ENCODE measurements at regions not wholly inside any gene's neighbourhood (a gene's known extent, or its start where the extent isn't known, plus 50 kb on each side); places are given as distances from the start of the nearest gene placed in this dataset.

DNA sequence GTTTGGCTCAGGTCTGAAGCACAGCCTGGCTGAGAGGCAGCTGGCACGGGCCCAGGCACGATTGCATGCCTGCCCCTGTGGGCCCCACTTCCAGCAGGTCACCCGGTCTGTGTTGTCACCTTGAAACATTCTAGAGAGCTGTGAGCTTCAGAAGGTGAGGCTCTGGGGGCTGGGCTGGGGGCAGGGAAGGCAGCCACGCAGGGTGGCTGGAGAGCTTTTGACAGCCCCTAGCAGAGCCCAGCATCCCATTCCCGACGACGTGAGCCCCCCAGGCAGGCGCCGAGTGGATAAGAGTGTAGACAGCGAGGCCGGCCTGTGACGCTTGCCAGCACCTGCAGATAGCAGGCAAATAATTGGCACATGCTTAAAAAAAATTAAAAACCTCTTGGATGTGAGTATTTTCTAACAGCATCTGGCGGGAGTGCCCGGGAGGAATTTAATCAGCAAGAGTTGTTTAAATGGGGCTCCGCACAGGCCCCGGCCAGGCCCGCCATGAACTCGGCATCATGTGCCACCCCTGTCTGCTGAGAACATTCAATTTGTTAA is 212.0 kb upstream of the TBX20 start:
- Histone ChIP-seq H3K9ac (ENCODE audit: insufficient read depth, low read length) (no peak overlapping the region), H3K4me2 (ENCODE audit: extremely low read depth, insufficient read depth, low read length) (no peak overlapping the region), H3K79me2 (ENCODE audit: control insufficient read depth, insufficient read depth, low read length) (no peaks in the 10 kb centered on the region), H3K4me3 (replicated peaks in 1 of 4; ENCODE audit: control extremely low read depth in 1 of 4, insufficient read depth in 1 of 4, low read depth in 3 of 4, low read length in 4 of 4) (no peak overlapping the region), H2AFZ (ENCODE audit: low read length) (no peak overlapping the region), H4K20me1 (ENCODE audit: control insufficient read depth, extremely low read depth, insufficient read depth, low read length) (no peaks in the 10 kb centered on the region), H3K9me3 (ENCODE audit: control insufficient read depth, insufficient read depth, low read depth, low read length) (no peaks in the 10 kb centered on the region), H3K27me3 (ENCODE audit: control insufficient read depth, insufficient read depth, low read length) (no peaks in the 10 kb centered on the region), H3K4me1 (ENCODE audit: control insufficient read depth, extremely low read depth, insufficient read depth, low read length) (no peaks in the 10 kb centered on the region), H3K36me3 (ENCODE audit: control insufficient read depth, insufficient read depth, low read length) (no peaks in the 10 kb centered on the region), H3K27ac (ENCODE audit: insufficient read depth, low read length) (no peak overlapping the region)
- DNase-seq (ENCODE audit: low read depth in 2 of 2) = no peak
- TF ChIP-seq, protein P1, sequence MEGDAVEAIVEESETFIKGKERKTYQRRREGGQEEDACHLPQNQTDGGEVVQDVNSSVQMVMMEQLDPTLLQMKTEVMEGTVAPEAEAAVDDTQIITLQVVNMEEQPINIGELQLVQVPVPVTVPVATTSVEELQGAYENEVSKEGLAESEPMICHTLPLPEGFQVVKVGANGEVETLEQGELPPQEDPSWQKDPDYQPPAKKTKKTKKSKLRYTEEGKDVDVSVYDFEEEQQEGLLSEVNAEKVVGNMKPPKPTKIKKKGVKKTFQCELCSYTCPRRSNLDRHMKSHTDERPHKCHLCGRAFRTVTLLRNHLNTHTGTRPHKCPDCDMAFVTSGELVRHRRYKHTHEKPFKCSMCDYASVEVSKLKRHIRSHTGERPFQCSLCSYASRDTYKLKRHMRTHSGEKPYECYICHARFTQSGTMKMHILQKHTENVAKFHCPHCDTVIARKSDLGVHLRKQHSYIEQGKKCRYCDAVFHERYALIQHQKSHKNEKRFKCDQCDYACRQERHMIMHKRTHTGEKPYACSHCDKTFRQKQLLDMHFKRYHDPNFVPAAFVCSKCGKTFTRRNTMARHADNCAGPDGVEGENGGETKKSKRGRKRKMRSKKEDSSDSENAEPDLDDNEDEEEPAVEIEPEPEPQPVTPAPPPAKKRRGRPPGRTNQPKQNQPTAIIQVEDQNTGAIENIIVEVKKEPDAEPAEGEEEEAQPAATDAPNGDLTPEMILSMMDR (conservative IDR thresholded peaks at IDR 0.05 in 1 of 2, IDR thresholded peaks at IDR 0.05 in 1 of 2; ENCODE audit: low read depth in 1 of 2, low read length in 2 of 2) = no peak
- no peak for TF ChIP-seq EZH2 (IDR thresholded peaks at IDR 0.05; ENCODE audit: low read length, missing control alignments)

DNA sequence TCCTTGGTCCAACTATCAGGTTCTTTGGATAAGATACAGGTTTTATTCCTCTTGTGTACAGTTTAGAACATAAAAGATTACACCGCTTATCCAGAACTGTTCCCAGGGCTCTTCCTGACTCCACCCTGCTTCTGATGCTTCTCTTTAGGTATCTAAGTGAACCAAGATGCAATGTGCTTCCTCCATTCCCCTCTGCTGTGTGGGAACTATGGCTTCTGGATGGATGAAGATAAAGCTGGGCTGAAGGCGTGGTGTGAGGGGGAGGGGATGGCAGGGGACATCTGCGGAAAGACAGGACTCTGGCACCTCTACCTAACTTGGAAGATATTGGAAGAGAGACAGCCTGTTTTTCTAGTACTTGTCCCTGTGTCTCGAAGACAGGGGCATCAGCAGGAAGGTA is 209.9 kb upstream of the TBX20 start:
- Histone ChIP-seq H3K9ac (ENCODE audit: insufficient read depth, low read length) (no peak overlapping the region), H3K27ac (ENCODE audit: insufficient read depth, low read length) (no peak overlapping the region), H3K4me3 (replicated peaks in 1 of 4; ENCODE audit: control extremely low read depth in 1 of 4, insufficient read depth in 1 of 4, low read depth in 3 of 4, low read length in 4 of 4) (no peak overlapping the region), H3K79me2 (ENCODE audit: control insufficient read depth, insufficient read depth, low read length) (no peaks in the 10 kb centered on the region), H3K27me3 (ENCODE audit: control insufficient read depth, insufficient read depth, low read length) (no peaks in the 10 kb centered on the region), H3K4me1 (ENCODE audit: control insufficient read depth, extremely low read depth, insufficient read depth, low read length) (no peaks in the 10 kb centered on the region), H3K9me3 (ENCODE audit: control insufficient read depth, insufficient read depth, low read depth, low read length) (no peaks in the 10 kb centered on the region), H2AFZ (ENCODE audit: low read length) (no peak overlapping the region), H4K20me1 (ENCODE audit: control insufficient read depth, extremely low read depth, insufficient read depth, low read length) (no peaks in the 10 kb centered on the region), H3K36me3 (ENCODE audit: control insufficient read depth, insufficient read depth, low read length) (no peaks in the 10 kb centered on the region), H3K4me2 (ENCODE audit: extremely low read depth, insufficient read depth, low read length) (no peak overlapping the region)
- no peak for TF ChIP-seq EZH2 (IDR thresholded peaks at IDR 0.05; ENCODE audit: low read length, missing control alignments)
- TF ChIP-seq, protein P1 (conservative IDR thresholded peaks at IDR 0.05 in 1 of 2, IDR thresholded peaks at IDR 0.05 in 1 of 2; ENCODE audit: low read depth in 1 of 2, low read length in 2 of 2) = no peak
- DNase-seq (ENCODE audit: low read depth in 2 of 2) = no peak

DNA sequence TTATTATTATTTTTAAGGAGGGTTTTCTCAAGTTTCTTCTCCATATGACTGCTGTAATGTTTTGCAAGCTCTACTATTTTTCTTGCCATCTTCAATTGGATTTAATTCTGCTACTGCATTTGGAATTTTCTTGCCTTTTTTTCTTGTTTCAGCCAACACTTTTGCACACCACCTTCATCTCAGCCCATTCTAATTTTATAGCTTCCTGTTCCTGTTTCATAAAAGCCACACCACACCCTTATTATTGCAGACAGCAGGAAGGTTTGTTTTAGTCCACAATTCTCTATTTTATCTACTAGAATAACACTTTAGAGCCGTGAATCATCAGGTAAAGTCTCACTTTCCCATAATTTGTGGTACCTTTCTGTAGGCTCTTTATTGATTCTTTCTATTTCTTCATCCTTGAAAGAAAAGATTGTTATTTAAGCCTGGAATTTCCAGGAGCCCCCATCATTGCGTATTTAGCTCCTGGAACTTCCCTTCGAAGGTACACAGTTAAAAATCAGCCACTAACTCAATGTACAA is 209.3 kb upstream of the TBX20 start:
- DNase-seq (ENCODE audit: low read depth in 2 of 2) = no peak
- H3K27ac ChIP-seq (ENCODE audit: insufficient read depth, low read length) = no peak overlapping the region
- TF ChIP-seq EZH2 (IDR thresholded peaks at IDR 0.05; ENCODE audit: low read length, missing control alignments) = no peak
- TF ChIP-seq, protein P1 (conservative IDR thresholded peaks at IDR 0.05 in 1 of 2, IDR thresholded peaks at IDR 0.05 in 1 of 2; ENCODE audit: low read depth in 1 of 2, low read length in 2 of 2) = no peak

More for the DNA sequence above, 209.3 kb upstream of the TBX20 start:
- Histone ChIP-seq H3K79me2 (ENCODE audit: control insufficient read depth, insufficient read depth, low read length) (no peaks in the 10 kb centered on the region), H4K20me1 (ENCODE audit: control insufficient read depth, extremely low read depth, insufficient read depth, low read length) (no peaks in the 10 kb centered on the region), H3K36me3 (ENCODE audit: control insufficient read depth, insufficient read depth, low read length) (no peaks in the 10 kb centered on the region), H2AFZ (ENCODE audit: low read length) (no peak overlapping the region), H3K4me2 (ENCODE audit: extremely low read depth, insufficient read depth, low read length) (no peak overlapping the region), H3K9ac (ENCODE audit: insufficient read depth, low read length) (no peak overlapping the region), H3K4me3 (replicated peaks in 1 of 4; ENCODE audit: control extremely low read depth in 1 of 4, insufficient read depth in 1 of 4, low read depth in 3 of 4, low read length in 4 of 4) (no peak overlapping the region), H3K9me3 (ENCODE audit: control insufficient read depth, insufficient read depth, low read depth, low read length) (no peaks in the 10 kb centered on the region), H3K27me3 (ENCODE audit: control insufficient read depth, insufficient read depth, low read length) (no peaks in the 10 kb centered on the region), H3K4me1 (ENCODE audit: control insufficient read depth, extremely low read depth, insufficient read depth, low read length) (no peaks in the 10 kb centered on the region)
